ENCODE measurements at regions not wholly inside any gene's neighbourhood (a gene's known extent, or its start where the extent isn't known, plus 50 kb on each side); places are given as distances from the start of the nearest gene placed in this dataset.

GRCh38 chr12:81811778-81812125, 52.6 kb upstream of the PPFIA2 start:
- no peak for DNase-seq (ENCODE audit: low read depth)
- H3K4me3 ChIP-seq (ENCODE audit: low read length), result no peak overlapping the region
- TF ChIP-seq CTCF (conservative IDR thresholded peaks at IDR 0.05; ENCODE audit: low read depth, low read length), result no peak

GRCh38 chr12:81811061-81811777, 52.1 kb upstream of the PPFIA2 start:
- DNase-seq (ENCODE audit: low read depth), result no peak
- no peak for TF ChIP-seq CTCF (conservative IDR thresholded peaks at IDR 0.05; ENCODE audit: low read depth, low read length)
- H3K4me3 ChIP-seq (ENCODE audit: low read length), result no peak overlapping the region

GRCh38 chr12:81809829-81810595, 50.9 kb upstream of the PPFIA2 start:
- no peak overlapping the region for H3K4me3 ChIP-seq (ENCODE audit: low read length)
- TF ChIP-seq CTCF (conservative IDR thresholded peaks at IDR 0.05; ENCODE audit: low read depth, low read length), result no peak
- no peak for DNase-seq (ENCODE audit: low read depth)

GRCh38 chr12:81809113-81809777, 50.1 kb upstream of the PPFIA2 start:
- DNase-seq (ENCODE audit: low read depth), result no peak
- TF ChIP-seq CTCF (conservative IDR thresholded peaks at IDR 0.05; ENCODE audit: low read depth, low read length), result no peak
- H3K4me3 ChIP-seq (ENCODE audit: low read length), result no peak overlapping the region
